GM19023 (cell line): ENCODE measurements at regions not wholly inside any gene's neighbourhood (a gene's known extent, or its start where the extent isn't known, plus 50 kb on each side); places are given as distances from the start of the nearest gene placed in this dataset.
A peak's percentile ranks its signal among the peaks of the same experiment; 100 is the strongest.

Experiments
- ATAC-seq: cut with Tn5 transposase; IDR thresholded peaks from one replicate; pipeline ENCODE4 v1.9.1; 2021; ENCODE audit warnings: mild to moderate bottlenecking, moderate library complexity; ENCODE audit not compliant: unreplicated experiment

GRCh38 chr1:87800006-87800405, 471.3 kb downstream of the LMO4 start:
- ATAC-seq, result no peak

DNA sequence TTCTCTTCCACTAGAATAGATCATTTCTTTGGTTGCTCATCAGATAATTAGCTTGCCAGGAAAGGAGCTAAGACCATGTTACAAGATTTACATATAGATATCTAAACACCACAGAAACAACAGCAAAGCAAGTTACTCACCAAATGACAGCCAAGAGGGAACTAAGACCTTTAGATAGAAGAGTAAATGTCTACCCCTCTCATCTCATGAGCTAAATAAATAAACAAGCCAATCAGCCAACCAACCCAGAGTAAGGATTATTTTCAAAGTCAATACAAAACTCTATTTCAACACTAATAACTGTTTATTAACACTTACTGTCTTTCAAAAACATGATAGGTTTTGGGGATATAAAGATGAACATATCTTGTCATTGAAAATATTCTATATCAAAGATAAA, 474.7 kb downstream of the LMO4 start:
- no peak for ATAC-seq

GRCh38 chr1:87804128-87804527, 475.4 kb downstream of the LMO4 start:
- no peak for ATAC-seq

DNA sequence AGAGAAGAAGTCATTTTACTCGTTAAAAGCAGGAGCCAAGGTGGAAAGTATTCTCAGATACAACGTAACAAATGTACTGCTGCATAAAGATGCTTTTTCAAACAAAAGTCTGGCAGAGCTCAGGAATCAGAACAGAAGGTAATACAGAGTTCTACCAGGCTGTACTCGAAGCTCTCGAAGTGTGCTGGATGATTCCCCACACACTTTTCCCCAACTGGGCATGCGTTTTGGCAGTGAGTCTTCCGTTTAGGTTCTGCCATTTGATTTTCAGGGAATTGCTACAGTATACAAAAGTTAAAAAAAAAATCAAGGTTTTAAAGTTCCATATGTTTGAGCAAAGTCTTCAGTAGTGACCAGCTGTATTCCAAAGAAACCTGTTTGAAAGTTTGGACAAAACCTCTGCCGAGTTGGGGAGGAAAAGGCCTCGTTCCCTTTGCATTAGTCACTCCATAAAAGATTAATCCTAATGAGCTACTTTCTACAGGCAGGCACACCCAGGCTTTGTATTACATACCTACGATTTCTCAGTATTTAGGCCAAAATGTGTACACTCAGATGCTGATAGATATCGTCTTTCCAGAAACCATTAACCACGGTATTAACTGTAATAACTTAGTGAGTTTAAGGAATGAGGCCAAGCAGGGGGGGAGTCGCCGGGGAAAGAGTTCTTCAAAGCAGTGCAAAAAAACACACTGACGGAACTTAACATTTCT, 477.1 kb downstream of the LMO4 start:
- ATAC-seq, result no peak

- no peak for ATAC-seq
Measured at GRCh38 chr1:87806379-87807094, 477.9 kb downstream of the LMO4 start.

GRCh38 chr1:87810166-87810565, 481.5 kb downstream of the LMO4 start:
- ATAC-seq, result no peak

GRCh38 chr1:87812871-87813577, 484.3 kb downstream of the LMO4 start:
- peak; percentile 73 for ATAC-seq

DNA sequence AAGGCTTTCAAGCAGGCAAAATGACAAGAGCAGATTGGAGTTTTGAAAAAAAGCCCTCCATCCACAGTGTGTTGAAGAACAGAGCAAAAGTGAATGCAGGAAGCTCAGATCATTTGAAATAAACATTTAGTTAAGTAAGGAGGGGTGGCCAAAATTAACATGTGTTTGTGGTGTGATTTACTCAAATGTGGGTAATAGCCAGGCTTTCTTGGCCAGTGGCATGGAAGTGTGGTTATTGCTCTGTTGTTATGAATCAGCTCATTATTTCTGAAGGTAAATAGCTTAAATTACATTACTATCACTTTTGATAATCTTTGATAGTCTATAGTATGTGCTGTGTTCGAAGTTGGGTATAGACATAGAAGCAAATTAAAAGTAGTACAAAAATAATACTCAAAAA, 485.9 kb downstream of the LMO4 start:
- ATAC-seq, result no peak

DNA sequence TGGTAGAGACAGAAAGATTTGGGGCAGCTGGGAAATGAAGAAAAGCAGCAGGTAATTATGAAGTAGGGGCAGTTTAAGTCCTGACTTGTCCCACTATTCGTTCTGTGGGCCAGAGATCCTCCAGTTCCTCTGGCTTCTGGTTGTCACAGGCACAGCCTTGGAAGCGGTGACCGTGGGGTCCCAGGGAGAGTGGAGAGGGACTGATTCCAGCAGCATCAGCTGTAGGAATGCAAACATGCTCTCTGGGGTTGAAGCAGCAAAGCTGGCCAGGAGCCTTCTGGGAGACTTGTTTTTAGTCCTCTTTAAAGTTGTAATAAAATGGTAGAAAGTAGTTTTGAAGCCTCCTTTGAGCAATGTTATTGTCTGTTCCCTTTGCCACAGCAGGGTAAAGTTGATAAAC, 488.0 kb downstream of the LMO4 start:
- no peak for ATAC-seq

DNA sequence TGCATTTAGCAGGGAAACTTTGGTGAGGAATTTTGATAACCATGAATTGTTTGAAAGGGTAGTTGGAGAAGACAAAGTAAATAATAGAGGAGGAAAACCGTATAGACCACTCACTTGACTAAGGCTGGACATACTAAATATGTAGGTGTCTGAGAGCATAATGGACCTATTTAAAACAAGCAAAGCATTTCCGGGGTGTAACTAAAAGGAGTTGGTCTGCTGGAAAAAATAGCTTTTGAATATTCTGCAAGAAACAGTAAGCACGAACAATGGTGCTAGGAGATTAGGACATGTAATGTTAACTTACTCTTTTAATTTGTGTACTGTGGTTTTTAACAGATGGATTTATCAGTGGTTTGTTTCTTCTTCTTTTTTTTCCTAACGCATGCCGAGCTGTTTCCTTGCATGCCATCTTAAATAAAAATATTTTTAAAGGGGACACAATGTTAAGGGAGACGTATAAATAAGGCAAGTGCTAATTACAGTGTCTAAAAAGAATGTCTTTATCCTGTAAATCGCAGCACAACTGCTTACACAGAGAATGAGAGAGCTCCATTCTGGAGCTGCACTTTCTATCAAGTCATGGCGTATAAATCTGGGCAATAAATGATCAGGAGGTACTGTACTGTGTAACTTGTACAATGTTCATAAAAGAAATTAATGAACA, 492.1 kb downstream of the LMO4 start:
- no peak for ATAC-seq

DNA sequence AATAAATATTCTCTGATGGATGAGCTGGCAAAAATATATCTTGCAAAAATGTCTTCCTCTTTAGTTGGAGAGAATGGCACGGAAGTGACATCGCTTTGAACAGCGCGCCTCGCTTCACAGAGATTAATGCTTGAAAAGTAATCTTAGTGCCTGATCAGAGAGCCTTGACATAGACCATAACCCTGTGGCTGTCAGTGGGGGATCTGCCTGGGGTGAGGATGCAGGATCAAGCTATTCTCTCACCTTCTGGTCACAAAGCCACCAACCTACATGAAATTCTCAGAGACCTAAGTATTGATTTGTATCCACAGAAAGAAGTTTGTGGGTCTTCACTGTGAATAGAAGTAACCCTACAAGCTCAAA, 492.6 kb downstream of the LMO4 start:
- no peak for ATAC-seq

DNA sequence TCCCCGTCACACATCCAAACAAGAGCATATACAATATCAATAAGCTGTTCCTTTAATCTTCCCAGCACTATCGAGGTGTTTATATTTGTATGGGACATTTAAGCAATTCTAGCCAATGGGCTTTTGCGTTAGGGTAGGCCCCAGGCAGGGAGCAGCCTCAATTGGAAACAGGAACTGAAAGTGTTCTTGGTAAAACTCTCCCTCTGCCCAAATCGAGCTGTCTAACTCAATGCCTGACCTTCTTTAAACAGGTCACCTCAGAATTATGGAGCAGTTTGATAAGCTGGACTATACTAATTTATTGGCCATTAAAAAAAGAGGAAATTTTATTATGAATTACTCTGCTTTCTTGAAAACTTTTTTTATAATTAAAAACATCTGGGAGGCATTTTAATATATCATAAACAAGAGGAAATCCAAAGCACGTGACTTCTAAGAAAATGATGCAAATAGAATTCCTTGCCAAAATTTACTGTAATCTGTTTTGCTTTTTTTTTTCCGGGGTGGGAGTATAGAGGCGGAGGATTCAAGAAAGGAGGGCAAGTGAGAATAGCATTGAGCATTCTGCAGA, 498.1 kb downstream of the LMO4 start:
- peak; percentile 98 for ATAC-seq

DNA sequence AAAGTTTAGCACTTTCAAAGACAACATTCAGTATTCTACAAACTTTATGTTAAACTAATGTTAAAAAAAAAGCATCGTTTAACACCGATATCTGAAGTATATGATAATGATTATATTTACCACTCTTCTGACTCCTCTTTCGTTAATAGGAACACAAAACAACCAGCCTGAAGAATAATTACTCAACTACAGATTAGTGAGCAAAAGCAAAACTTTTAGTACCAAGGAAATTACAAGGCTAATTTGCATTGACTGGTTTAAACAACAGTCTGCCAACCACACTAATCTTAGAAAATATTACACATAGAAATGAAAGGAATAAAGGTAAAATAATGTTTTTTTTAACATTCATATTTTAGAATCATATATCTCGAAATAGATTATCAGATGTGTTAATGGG, 500.7 kb downstream of the LMO4 start:
- no peak for ATAC-seq

GRCh38 chr1:87830432-87830978, 501.8 kb downstream of the LMO4 start:
- no peak for ATAC-seq

- no peak for ATAC-seq
Measured at GRCh38 chr1:87833166-87833565, 504.5 kb downstream of the LMO4 start.

- ATAC-seq, result no peak
Measured at GRCh38 chr1:87834151-87834550, 505.5 kb downstream of the LMO4 start.

GRCh38 chr1:87834941-87835340, 506.3 kb downstream of the LMO4 start:
- ATAC-seq, result no peak

DNA sequence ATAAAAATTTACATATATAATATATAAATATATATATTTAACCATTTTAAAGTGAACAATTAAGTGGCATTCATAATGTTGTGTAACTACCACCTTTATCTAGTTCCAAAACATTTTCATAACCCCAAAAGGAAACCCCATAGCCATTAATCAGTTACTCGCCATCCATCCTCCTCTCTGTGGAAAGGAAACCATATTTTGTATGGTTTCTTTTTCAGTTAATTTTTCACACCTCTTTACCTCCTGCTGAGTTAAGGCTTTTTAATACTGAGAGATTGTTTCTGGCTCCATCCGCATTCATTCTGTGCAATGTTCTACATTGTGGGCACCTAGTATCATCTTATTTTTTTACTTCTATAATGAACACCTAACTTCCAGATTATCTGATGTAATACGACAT, 512.1 kb downstream of the LMO4 start:
- peak; percentile 52 for ATAC-seq

DNA sequence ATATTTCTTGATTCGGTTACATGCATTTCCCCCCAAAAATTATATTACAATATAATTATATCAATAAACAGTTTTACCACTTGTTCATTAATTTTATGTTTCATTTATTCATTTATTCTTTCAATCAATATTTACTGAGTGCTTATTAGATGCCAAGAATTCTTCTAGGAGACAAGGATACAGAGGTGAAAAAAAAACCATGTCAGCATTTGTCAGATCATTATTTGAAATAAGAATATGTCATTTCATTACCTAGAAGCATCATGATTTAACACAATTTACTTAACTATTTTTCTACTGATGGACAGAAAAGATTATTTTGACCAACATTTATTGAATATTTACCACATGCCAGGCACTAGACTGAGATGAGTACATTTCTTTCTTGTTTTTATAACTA, 512.7 kb downstream of the LMO4 start:
- ATAC-seq, result no peak

DNA sequence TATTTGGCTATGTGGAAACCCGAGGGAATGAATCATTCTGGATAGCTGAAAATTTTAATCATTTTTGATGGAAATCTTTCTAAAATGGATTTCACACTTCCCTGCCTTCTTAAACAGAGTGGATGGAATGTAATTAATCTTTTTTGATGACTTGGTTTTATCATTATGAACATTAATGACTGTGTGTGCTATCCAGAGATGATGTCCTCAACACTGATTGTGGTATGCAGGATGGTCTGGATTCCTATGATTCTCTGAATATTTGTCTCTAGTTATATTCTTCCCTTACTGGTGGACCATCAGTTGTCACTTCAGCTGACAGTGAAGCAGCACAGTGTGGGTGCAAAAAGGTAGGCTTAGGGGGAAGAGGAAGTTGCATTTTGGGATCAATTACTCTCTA, 513.5 kb downstream of the LMO4 start:
- no peak for ATAC-seq

DNA sequence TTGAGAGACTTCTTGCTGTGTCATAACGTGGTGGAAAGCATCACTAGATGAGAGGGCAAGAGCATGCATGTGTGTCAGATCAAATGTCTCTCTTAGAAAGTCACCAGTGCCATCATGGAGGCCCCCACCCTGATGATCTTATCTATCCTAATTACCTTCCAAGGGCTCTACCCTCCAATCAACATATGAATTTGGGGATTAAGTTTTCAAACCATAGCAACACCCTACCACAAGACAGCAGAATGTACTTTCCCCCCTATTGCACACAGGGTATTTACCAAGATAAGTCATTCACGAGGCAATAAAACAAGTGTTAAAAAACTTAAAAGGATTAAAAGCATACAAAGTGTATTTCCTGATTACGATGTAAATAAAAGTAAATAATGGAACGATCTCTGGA, 515.6 kb downstream of the LMO4 start:
- ATAC-seq, result no peak
